ENCODE measurements at regions not wholly inside any gene's neighbourhood (a gene's known extent, or its start where the extent isn't known, plus 50 kb on each side); places are given as distances from the start of the nearest gene placed in this dataset.
"Not testable (repeated sequence)": the region's sequence is repeated elsewhere in the genome, so short reads cannot be mapped to it uniquely, and the experiment has no call there.

- not testable (repeated sequence) for DNase-seq
Measured at GRCh38 chr21:5013455-5014304, 5507.7 kb upstream of the TPTE start.

GRCh38 chr21:5015187-5015586 is 5506.2 kb upstream of the TPTE start:
- not testable (repeated sequence) for DNase-seq

GRCh38 chr21:5019120-5019519 is 5502.3 kb upstream of the TPTE start:
- not testable (repeated sequence) for DNase-seq

GRCh38 chr21:5021815-5022214 is 5499.6 kb upstream of the TPTE start:
- not testable (repeated sequence) for DNase-seq

- not testable (repeated sequence) for DNase-seq
Measured at GRCh38 chr21:5022254-5022653, 5499.1 kb upstream of the TPTE start.

GRCh38 chr21:5022748-5023147 is 5498.6 kb upstream of the TPTE start:
- not testable (repeated sequence) for DNase-seq

GRCh38 chr21:5035147-5035546 is 5486.2 kb upstream of the TPTE start:
- not testable (repeated sequence) for DNase-seq

- DNase-seq, result not testable (repeated sequence)
Measured at GRCh38 chr21:5035587-5035986, 5485.8 kb upstream of the TPTE start.

- DNase-seq, result not testable (repeated sequence)
Measured at GRCh38 chr21:5037606-5038331, 5483.6 kb upstream of the TPTE start.

GRCh38 chr21:5039926-5040325 is 5481.5 kb upstream of the TPTE start:
- DNase-seq, result not testable (repeated sequence)

- not testable (repeated sequence) for DNase-seq
Measured at GRCh38 chr21:5042583-5042982, 5478.8 kb upstream of the TPTE start.

GRCh38 chr21:5044812-5045211 is 5476.6 kb upstream of the TPTE start:
- not testable (repeated sequence) for DNase-seq

- not testable (repeated sequence) for DNase-seq
Measured at GRCh38 chr21:5051303-5052018, 5469.9 kb upstream of the TPTE start.

- not testable (repeated sequence) for DNase-seq
Measured at GRCh38 chr21:5055027-5055754, 5466.2 kb upstream of the TPTE start.

- not testable (repeated sequence) for DNase-seq
Measured at GRCh38 chr21:5055996-5056962, 5465.1 kb upstream of the TPTE start.

GRCh38 chr21:5057077-5057476 is 5464.3 kb upstream of the TPTE start:
- not testable (repeated sequence) for DNase-seq

- not testable (repeated sequence) for DNase-seq
Measured at GRCh38 chr21:5060364-5061083, 5460.9 kb upstream of the TPTE start.

- DNase-seq, result not testable (repeated sequence)
Measured at GRCh38 chr21:5064581-5065142, 5456.7 kb upstream of the TPTE start.

- peak; percentile 38 for DNase-seq
Measured at GRCh38 chr21:5065240-5066211, 5455.9 kb upstream of the TPTE start.

All from hematopoietic multipotent progenitor cell treated with erythropoietin and hydrocortisone succinate and interleukin-3 and kit ligand, for 6 days (in vitro differentiated cells).